Erythroblast (primary cell): ENCODE measurements at regions not wholly inside any gene's neighbourhood (a gene's known extent, or its start where the extent isn't known, plus 50 kb on each side); places are given as distances from the start of the nearest gene placed in this dataset.

Experiments
- GATA1 ChIP-seq: IDR thresholded peaks from 2 replicates; pipeline ENCODE4 v1.6.1; 2011; ENCODE audit warnings: low read depth, mild to moderate bottlenecking, control low read depth, low read length, moderate library complexity
- POLR2A ChIP-seq: IDR thresholded peaks from 2 replicates; pipeline ENCODE4 v1.6.1; 2011; ENCODE audit warnings: mild to moderate bottlenecking, low read length

- TF ChIP-seq POLR2A, result no peak
- no peak for TF ChIP-seq GATA1
These were observed 157.6 kb upstream of the PDE7B start for GRCh38 chr6:135693811-135694370.
